ENCODE measurements at regions not wholly inside any gene's neighbourhood (a gene's known extent, or its start where the extent isn't known, plus 50 kb on each side); places are given as distances from the start of the nearest gene placed in this dataset.
"Not testable (repeated sequence)": the region's sequence is repeated elsewhere in the genome, so short reads cannot be mapped to it uniquely, and the experiment has no call there.

- not testable (repeated sequence) for DNase-seq
Measured at GRCh38 chr21:9795291-9795690, 726.1 kb upstream of the TPTE start.

- DNase-seq: not testable (repeated sequence)
Measured at GRCh38 chr21:9796293-9796692, 725.1 kb upstream of the TPTE start.

GRCh38 chr21:9807675-9808074 lies 713.7 kb upstream of the TPTE start:
- DNase-seq: not testable (repeated sequence)

GRCh38 chr21:9811223-9812004 lies 710.0 kb upstream of the TPTE start:
- DNase-seq: not testable (repeated sequence)

GRCh38 chr21:9812507-9812906 lies 708.9 kb upstream of the TPTE start:
- DNase-seq: not testable (repeated sequence)

GRCh38 chr21:9813894-9814814 lies 707.2 kb upstream of the TPTE start:
- DNase-seq: not testable (repeated sequence)

- not testable (repeated sequence) for DNase-seq
Measured at GRCh38 chr21:9815181-9815789, 706.1 kb upstream of the TPTE start.

- DNase-seq: not testable (repeated sequence)
Measured at GRCh38 chr21:9816734-9817334, 704.5 kb upstream of the TPTE start.

GRCh38 chr21:9817841-9818441 lies 703.4 kb upstream of the TPTE start:
- not testable (repeated sequence) for DNase-seq

GRCh38 chr21:9819549-9820192 lies 701.7 kb upstream of the TPTE start:
- DNase-seq: not testable (repeated sequence)

- not testable (repeated sequence) for DNase-seq
Measured at GRCh38 chr21:9820579-9820978, 700.8 kb upstream of the TPTE start.

- DNase-seq: not testable (repeated sequence)
Measured at GRCh38 chr21:9821472-9821871, 699.9 kb upstream of the TPTE start.

GRCh38 chr21:9822093-9822820 lies 699.1 kb upstream of the TPTE start:
- DNase-seq: not testable (repeated sequence)

- not testable (repeated sequence) for DNase-seq
Measured at GRCh38 chr21:9823197-9824157, 697.9 kb upstream of the TPTE start.

- not testable (repeated sequence) for DNase-seq
Measured at GRCh38 chr21:9830801-9831200, 690.6 kb upstream of the TPTE start.

- DNase-seq: not testable (repeated sequence)
Measured at GRCh38 chr21:9832751-9833150, 688.6 kb upstream of the TPTE start.

GRCh38 chr21:9836547-9836946 lies 684.8 kb upstream of the TPTE start:
- DNase-seq: not testable (repeated sequence)

- not testable (repeated sequence) for DNase-seq
Measured at GRCh38 chr21:9837001-9837400, 684.4 kb upstream of the TPTE start.

- DNase-seq: not testable (repeated sequence)
Measured at GRCh38 chr21:9837526-9837925, 683.9 kb upstream of the TPTE start.

Measured in NCI-H1694 (cell line).